HG02678 (cell line): ENCODE measurements at regions not wholly inside any gene's neighbourhood (a gene's known extent, or its start where the extent isn't known, plus 50 kb on each side); places are given as distances from the start of the nearest gene placed in this dataset.
"Not testable (repeated sequence)": the region's sequence is repeated elsewhere in the genome, so short reads cannot be mapped to it uniquely, and the experiment has no call there.

Experiments used
- ATAC-seq: cut with Tn5 transposase; IDR thresholded peaks from one replicate; pipeline ENCODE4 v1.9.1; 2021; ENCODE audit warnings: mild to moderate bottlenecking, moderate library complexity; ENCODE audit not compliant: unreplicated experiment

- no peak for ATAC-seq
Observed at GRCh38 chr2:114248648-114249047, 193.8 kb upstream of the DPP10 start.

DNA sequence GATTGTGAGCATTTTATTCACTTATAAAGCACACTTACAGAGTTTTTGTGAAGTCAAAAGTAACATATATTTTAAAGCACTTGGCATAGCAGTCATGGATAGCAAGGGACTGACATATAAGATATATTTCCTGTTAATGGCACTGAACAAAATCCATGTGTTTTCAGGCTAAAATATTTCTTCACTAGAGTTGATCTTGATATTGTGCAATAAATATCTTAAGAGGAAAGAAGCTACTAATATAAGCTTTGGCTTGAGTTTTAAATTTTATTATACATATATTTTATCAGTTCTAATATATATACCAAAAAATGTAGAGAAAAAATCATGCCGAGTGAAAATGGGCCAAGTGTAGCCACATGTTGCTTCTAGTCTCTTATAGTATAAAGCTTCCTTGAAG lies 189.7 kb upstream of the DPP10 start:
- ATAC-seq: no peak

DNA sequence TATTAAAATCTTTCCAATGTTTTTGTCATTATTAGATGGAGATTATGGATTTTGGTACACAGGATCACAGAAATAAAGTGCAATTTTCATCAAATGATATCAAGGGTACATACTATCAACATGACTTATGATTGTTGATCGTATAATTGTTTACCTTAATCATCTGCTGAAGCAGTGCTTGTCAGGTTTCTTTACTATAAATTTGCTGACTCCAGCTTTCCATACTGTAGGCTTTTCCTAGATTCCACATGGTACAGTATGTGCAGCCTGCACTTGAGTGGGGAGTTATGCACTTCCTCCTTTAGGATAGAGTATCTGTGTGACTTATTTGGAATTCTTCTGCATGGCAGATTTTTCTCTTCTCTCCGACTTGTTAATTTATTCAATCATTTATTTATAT lies 187.6 kb upstream of the DPP10 start:
- no peak for ATAC-seq

DNA sequence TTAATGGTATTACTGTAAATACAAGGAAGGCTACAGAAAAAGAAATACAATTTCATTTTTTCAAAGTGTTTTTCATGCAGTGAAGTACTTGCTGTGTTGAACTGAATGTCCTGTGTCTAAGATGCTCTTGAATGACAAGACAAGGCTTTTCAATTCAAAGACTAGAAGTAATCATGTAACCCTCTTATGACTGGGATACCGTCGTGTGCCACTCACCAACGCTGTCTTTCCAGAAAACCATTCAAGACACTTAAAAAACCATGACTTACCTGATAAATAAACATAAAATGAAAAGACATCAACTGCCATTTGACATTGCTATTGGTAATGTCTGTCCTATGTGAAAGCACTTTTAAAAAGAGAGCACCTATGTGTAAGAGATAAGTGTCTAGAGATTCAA lies 183.1 kb upstream of the DPP10 start:
- ATAC-seq: no peak

DNA sequence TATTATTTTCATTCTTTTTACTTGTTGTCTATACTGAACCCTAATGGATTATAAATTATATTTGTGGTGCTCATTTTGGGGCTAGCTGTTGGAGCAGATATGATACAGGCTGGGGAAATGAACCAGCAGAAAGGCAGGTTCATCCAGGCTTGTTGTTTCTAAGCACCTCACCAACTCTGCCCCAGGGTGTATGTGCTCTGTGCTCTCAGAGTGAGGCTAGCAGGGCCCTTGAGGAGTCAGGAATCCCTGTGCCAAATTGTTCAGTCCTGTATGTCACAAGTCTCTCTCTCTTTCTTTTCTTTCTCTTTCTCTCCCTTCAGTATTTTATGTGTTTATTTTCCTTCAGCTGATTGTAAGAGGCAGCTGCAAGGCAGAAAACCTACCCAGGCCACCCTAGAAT lies 181.1 kb upstream of the DPP10 start:
- no peak for ATAC-seq

GRCh38 chr2:114265261-114265660 lies 177.2 kb upstream of the DPP10 start:
- no peak for ATAC-seq

- ATAC-seq: no peak
Observed at GRCh38 chr2:114274957-114275356, 167.5 kb upstream of the DPP10 start.

GRCh38 chr2:114281188-114281587 lies 161.3 kb upstream of the DPP10 start:
- ATAC-seq: no peak

DNA sequence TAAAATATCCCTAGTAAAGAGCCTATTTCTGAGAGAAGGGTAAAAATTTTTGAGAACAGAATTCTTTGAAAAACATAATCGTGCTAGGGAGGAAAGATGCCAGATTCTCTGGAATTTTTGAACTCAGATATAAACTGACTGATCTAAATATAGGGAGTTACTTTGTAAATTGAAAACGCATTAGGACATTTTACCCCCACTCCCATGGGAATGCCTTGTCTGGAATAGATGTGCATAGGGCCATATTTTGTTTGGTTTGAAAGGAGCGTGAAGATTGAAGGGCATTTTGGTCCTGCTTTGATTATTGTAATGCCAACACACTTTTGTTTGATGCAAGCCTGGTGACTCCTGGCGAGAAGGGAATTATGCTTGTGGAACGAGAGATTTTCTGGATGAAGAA lies 158.7 kb upstream of the DPP10 start:
- no peak for ATAC-seq

DNA sequence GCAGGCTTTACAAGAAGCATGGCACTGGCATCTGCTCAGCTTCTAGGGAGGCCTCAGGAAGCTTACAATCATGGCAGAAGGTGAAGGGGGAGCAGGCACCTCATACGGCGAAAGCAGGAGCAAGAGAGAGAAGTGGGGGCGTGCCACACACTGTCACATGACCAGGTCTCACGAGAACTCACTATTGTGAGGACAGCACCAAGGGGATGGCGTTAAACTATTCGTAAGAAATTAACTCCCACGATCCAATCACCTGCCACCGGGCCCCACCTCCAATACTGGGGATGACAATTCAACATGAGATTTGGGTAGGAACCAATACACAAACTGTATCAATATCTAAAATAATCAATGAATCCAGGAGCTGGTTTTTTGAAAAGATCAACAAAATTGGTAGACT lies 156.0 kb upstream of the DPP10 start:
- no peak for ATAC-seq

DNA sequence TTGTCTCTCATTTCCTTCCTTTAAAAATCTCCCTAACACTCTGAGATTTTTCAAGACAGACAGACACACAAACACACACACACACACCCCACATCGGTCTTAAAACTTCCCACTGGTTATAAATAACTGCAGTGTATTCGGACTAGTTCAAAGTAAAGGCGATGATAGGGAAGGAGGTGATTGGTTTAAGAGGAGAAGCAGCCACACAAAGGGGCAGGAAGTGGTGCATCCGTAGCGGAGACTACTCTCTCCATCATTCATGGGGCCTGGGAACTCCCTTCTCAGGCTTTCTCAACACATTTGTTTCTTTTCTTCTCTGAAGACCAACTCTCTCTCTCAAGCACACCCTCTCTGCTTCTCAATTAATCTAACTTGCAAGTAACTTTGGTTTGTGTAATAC lies 149.1 kb upstream of the DPP10 start:
- no peak for ATAC-seq

- ATAC-seq: no peak
Observed at GRCh38 chr2:114294741-114295140, 147.7 kb upstream of the DPP10 start.

DNA sequence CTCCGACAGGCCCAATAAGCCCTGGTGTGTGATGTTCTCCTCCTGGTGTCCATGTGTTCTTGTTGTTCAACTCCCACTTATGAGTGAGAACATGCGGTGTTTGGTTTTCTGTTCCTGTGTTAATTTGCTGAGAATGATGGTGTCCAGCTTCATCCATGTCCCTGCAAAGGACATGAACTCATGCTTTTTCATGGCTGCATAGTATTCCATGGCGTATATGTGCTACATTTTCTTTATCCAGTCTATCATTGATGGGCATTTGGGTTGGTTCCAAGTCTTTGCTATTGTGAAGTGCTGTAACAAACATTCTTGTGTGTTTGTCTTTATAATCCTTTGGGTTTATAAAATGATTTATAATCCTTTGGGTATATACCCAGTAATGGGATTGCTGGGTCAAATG lies 142.1 kb upstream of the DPP10 start:
- ATAC-seq: not testable (repeated sequence)

DNA sequence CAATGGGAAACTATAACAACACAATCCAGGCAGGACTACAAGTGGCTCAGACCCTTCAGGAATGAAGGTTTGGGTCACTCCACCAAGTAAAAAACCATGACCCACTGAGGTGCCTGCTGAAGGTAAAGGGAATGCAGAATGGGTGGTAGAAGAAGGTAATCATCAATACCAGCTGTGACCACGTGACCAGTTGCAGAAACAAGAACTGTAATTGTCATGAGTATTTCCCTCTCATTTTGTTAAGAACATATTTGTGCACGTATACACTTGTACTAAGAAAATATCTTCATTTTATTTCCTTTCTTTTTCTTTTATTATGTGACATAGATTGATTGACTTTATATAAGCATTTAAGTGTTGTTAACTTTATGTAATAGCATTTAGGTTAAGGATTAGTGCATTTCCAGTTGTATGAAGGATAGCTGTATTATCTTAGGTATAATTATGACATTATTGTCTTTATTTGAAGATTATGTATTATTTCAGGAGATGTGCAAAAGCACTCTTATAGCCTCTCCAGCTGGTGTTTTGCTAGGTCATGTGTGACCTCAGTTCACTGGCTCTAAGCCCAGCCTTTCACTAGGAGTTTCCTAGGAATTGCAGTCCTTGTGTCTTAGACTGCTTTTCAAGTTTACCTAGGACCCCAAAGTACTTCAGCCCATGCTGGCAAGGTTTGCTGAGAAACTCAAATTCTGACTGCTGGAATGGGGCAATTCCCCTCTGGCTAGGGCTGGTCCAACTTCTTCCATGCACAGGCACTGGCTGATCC lies 125.7 kb upstream of the DPP10 start:
- no peak for ATAC-seq

DNA sequence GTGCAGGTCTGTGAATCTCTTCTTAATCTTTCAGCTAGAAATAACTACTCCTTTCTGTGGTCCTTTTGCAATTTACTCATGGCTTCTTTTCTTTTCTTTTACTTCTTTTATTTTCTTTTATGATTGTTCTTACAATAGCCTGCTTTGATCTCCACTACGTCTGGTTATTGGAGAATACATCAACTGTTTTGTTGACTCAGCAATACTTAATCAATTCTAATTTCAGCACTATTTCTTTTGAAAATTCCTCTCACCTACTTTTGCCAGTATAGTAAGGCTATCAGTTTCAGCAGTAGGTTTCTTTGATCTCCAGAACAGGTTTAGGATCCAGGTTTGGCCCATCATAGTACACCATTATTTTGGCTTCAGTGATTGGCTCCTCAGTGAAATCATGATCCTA lies 111.8 kb upstream of the DPP10 start:
- no peak for ATAC-seq

DNA sequence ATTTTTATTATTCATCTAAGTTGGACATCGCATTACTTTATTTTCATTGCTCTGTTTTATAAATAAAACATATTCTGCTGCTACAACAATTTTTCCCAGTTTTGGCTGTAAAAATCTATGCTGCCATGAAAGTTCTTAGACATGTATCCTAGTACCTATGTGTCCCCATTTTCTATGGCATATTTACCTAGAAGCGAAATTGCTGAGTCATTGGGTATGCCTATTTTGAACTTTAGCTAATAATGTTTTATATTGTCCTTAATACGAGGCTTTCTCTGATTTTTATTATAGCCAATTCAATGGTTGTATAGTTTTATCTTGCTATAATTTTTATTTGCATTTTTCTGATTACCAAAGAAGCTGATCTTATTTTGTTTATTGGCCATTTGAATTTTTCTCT lies 110.5 kb upstream of the DPP10 start:
- no peak for ATAC-seq

DNA sequence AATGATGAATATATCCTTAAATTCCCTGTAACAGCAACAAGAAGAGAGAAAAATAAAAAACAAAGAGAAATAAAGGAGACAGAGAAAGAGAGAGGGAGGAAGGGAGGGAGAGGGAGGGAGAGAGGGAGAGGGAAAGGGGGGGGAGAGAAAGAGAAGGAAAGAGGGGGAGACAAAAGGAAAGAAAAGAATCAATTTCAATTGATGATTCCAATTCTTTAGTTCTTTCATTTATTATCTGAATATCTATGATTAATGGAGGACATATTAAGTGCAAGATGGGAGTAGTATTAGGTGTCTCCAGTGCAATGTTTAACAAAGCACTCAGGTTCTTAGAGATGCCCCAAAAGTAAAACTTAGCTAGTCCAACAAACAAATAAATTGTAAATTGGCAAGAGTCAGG lies 97.2 kb upstream of the DPP10 start:
- ATAC-seq: no peak

DNA sequence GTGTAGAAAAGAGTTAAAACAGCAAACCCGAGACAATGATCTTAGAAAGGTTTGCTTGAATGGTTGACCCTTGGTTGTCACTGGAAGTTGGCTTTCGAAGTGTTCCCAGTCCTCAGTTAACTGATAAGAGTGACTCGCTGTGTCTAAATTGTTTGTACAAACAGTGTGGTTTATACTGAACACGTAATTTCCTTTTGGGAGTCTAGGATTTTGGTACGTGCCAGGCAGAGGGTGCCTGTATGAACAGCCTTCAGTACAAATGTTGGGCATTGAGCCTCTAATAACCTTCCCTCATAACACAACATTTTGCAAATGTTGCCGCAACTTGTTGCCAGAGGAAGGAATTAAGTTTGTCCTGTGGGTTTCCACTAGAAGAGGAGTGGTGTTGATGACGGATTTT lies 95.8 kb upstream of the DPP10 start:
- no peak for ATAC-seq

- no peak for ATAC-seq
Observed at GRCh38 chr2:114350186-114350725, 92.2 kb upstream of the DPP10 start.

- ATAC-seq: no peak
Observed at GRCh38 chr2:114352988-114353387, 89.5 kb upstream of the DPP10 start.

- ATAC-seq: no peak
Observed at GRCh38 chr2:114354199-114354598, 88.2 kb upstream of the DPP10 start.

- no peak for ATAC-seq
Observed at GRCh38 chr2:114368705-114369104, 73.7 kb upstream of the DPP10 start.

DNA sequence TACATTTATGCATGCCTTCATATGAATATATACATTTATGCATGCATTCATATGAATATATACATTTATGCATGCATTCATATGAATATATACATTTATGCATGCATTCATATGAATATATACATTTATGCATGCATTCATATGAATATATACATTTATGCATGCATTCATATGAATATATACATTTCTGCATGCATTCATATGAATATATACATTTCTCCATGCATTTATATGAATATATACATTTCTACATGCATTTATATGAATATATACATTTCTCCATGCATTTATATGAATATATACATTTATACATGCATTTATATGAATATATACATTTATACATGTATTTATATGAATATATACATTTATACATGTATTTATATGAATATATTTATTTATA lies 70.7 kb upstream of the DPP10 start:
- ATAC-seq: not testable (repeated sequence)
